Transverse colon (tissue), 4 donors: ENCODE measurements at regions not wholly inside any gene's neighbourhood (a gene's known extent, or its start where the extent isn't known, plus 50 kb on each side); places are given as distances from the start of the nearest gene placed in this dataset.

Experiments
- EP300 ChIP-seq: sonication (generic); formaldehyde crosslinking; IDR thresholded peaks from one replicate; pipeline ENCODE4 v1.6.1; 2017; ENCODE audit warnings: antibody characterized with exemption, low read depth
- POLR2AphosphoS5 ChIP-seq, 3 donors: sonication (generic); formaldehyde crosslinking; IDR thresholded peaks; one replicate each; pipeline ENCODE4 v1.6.1; 2016; ENCODE audit warnings: antibody characterized with exemption in 3 of 3
- TF ChIP-seq, protein P1 (sequence below), 5 experiments: fragments of 200-600 bp in 3 of 5; fragments of 450-650 bp in 2 of 5; sonication (generic) in 3 of 5; IDR thresholded peaks; 1 replicate in 2 of 5; 2 replicates in 3 of 5; pipeline ENCODE4 v1.5.1; 2016 to 2017; ENCODE audit warnings: antibody characterized with exemption in 5 of 5, inconsistent platforms in 3 of 5, mild to moderate bottlenecking in 2 of 5, moderate library complexity in 1 of 5

DNA sequence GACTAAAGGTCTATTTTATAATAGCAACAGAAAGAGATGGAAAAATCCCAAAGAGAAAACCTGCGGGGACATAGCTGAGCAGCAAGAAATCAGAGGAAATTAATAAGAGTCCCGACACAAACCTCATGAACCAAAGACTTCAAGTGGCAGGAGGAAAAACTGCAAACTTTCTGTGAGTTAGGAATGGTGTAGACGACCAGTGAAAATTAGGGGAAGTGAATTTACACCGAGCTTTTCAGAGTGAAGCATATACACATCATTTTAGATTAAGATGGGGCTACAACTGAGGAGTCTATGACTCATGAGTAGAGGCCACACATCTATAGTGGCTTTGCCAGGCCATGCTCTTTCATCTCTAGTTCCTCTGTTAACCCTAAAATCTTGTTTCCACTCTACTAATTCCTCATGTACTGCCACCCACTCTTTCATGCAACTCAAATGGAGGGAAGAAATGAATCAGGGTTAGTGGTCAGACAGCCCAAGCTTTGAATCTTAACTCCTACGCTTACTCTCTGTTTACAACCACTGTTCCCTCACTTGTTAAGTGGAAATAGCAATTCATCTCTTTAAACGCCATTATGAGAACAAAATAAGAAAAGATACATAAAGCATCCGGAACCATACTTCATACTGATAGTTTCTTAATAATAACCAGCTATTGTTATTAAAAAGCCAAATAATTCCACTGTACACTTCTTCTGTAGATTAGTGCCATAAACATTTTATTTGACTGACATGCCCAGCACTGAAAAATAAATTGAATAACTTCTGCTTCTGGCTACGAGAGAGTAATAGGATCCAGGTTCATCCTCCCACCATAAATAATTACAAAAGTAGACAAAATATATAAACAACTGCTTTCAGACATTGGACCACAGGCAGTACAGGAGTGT lies 219.3 kb downstream of the RMST start:
- no peak for TF ChIP-seq EP300
- TF ChIP-seq, protein P1, sequence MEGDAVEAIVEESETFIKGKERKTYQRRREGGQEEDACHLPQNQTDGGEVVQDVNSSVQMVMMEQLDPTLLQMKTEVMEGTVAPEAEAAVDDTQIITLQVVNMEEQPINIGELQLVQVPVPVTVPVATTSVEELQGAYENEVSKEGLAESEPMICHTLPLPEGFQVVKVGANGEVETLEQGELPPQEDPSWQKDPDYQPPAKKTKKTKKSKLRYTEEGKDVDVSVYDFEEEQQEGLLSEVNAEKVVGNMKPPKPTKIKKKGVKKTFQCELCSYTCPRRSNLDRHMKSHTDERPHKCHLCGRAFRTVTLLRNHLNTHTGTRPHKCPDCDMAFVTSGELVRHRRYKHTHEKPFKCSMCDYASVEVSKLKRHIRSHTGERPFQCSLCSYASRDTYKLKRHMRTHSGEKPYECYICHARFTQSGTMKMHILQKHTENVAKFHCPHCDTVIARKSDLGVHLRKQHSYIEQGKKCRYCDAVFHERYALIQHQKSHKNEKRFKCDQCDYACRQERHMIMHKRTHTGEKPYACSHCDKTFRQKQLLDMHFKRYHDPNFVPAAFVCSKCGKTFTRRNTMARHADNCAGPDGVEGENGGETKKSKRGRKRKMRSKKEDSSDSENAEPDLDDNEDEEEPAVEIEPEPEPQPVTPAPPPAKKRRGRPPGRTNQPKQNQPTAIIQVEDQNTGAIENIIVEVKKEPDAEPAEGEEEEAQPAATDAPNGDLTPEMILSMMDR (IDR thresholded peaks at IDR 0.05): no peak
- TF ChIP-seq POLR2AphosphoS5 (IDR thresholded peaks at IDR 0.05): no peak
